ENCODE measurements at regions not wholly inside any gene's neighbourhood (a gene's known extent, or its start where the extent isn't known, plus 50 kb on each side); places are given as distances from the start of the nearest gene placed in this dataset.
A peak's percentile ranks its signal among the peaks of the same experiment; 100 is the strongest.

GRCh38 chr7:94253686-94254085 is 141.0 kb upstream of the COL1A2 start:
- Histone ChIP-seq H3K4me1 (ENCODE audit: control insufficient read depth in 1 of 2, insufficient read depth in 2 of 2, low read length in 2 of 2) (no peaks in the 10 kb centered on the region), H3K4me2 (replicated peaks; ENCODE audit: extremely low read depth, low read length, poor library complexity, severe bottlenecking) (no peak overlapping the region), H3K9ac (ENCODE audit: insufficient read depth, low read length, poor library complexity, severe bottlenecking) (no peak overlapping the region), H3K27ac (ENCODE audit: low read depth in 1 of 2, low read length in 2 of 2) (no peak overlapping the region), H3K27me3 (ENCODE audit: control insufficient read depth in 2 of 2, insufficient read depth in 2 of 2, low read length in 2 of 2) (no peaks in the 10 kb centered on the region), H2AFZ (ENCODE audit: insufficient read depth, low read depth, low read length, poor library complexity, severe bottlenecking) (no peak overlapping the region), H4K20me1 (ENCODE audit: insufficient read depth, low read length) (no peaks in the 10 kb centered on the region), H3K79me2 (ENCODE audit: insufficient read depth, low read length) (no peaks in the 10 kb centered on the region), H3K9me3 (replicated peaks in 1 of 2; ENCODE audit: control insufficient read depth in 1 of 2, insufficient read depth in 1 of 2, low read length in 2 of 2) (no peaks in the 10 kb centered on the region), H3K4me3 (replicated peaks in 1 of 3; ENCODE audit: low read depth in 2 of 3, low read length in 3 of 3) (no peak overlapping the region), H3K36me3 (replicated peaks in 1 of 2; ENCODE audit: control insufficient read depth in 1 of 2, insufficient read depth in 2 of 2, low read length in 2 of 2) (no peaks in the 10 kb centered on the region)
- Mint-ChIP-seq H3K27ac (no peak overlapping the region), H3K9me3 (peaks cover 0 to 3% (median 0%) of the 10 kb centered on the region in 7 donors), H3K4me1 (no peaks in the 10 kb centered on the region), H3K36me3 (no peaks in the 10 kb centered on the region), H3K27me3 (ENCODE audit: low read depth in 3 of 3) (no peaks in the 10 kb centered on the region), H3K4me3 (no peak overlapping the region)
- intact Hi-C loops (cut with micrococcal nuclease), result no loop called here
- TF ChIP-seq CTCF (IDR thresholded peaks at IDR 0.05), result no peak
- no CpG with 5 or more reads among the region's 1 CpG for WGBS (ENCODE audit: insufficient coverage)
- no peak for DNase-seq

- no peak for DNase-seq
- intact Hi-C loops (cut with micrococcal nuclease), result no loop called here
- Histone ChIP-seq H4K20me1 (ENCODE audit: insufficient read depth, low read length) (no peaks in the 10 kb centered on the region), H3K4me2 (replicated peaks; ENCODE audit: extremely low read depth, low read length, poor library complexity, severe bottlenecking) (no peak overlapping the region), H3K4me3 (replicated peaks in 1 of 3; ENCODE audit: low read depth in 2 of 3, low read length in 3 of 3) (no peak overlapping the region), H3K9me3 (replicated peaks in 1 of 2; ENCODE audit: control insufficient read depth in 1 of 2, insufficient read depth in 1 of 2, low read length in 2 of 2) (no peaks in the 10 kb centered on the region), H3K9ac (ENCODE audit: insufficient read depth, low read length, poor library complexity, severe bottlenecking) (no peak overlapping the region), H3K79me2 (ENCODE audit: insufficient read depth, low read length) (no peaks in the 10 kb centered on the region), H3K36me3 (replicated peaks in 1 of 2; ENCODE audit: control insufficient read depth in 1 of 2, insufficient read depth in 2 of 2, low read length in 2 of 2) (no peaks in the 10 kb centered on the region), H3K27ac (ENCODE audit: low read depth in 1 of 2, low read length in 2 of 2) (no peak overlapping the region), H3K4me1 (ENCODE audit: control insufficient read depth in 1 of 2, insufficient read depth in 2 of 2, low read length in 2 of 2) (peaks cover 0 to 4% of the 10 kb centered on the region in 2 donors), H2AFZ (ENCODE audit: insufficient read depth, low read depth, low read length, poor library complexity, severe bottlenecking) (no peak overlapping the region), H3K27me3 (ENCODE audit: control insufficient read depth in 2 of 2, insufficient read depth in 2 of 2, low read length in 2 of 2) (no peaks in the 10 kb centered on the region)
- WGBS (ENCODE audit: insufficient coverage), result 93% methylated on average over 3 of the region's 11 CpGs
- Mint-ChIP-seq H3K27ac (peak overlapping the region in 1 of 7 donors; percentile 63), H3K4me1 (peaks cover 4% of the 10 kb centered on the region), H3K4me3 (no peak overlapping the region), H3K9me3 (no peaks in the 10 kb centered on the region), H3K27me3 (ENCODE audit: low read depth in 3 of 3) (peaks cover 0 to 2% (median 0%) of the 10 kb centered on the region in 3 donors), H3K36me3 (no peaks in the 10 kb centered on the region)
- TF ChIP-seq CTCF (IDR thresholded peaks at IDR 0.05), result no peak
Observed at GRCh38 chr7:94258418-94259300, 136.0 kb upstream of the COL1A2 start.

All from CD14-positive monocyte (primary cell).